Right lung (tissue), 2 donors: ENCODE measurements at regions not wholly inside any gene's neighbourhood (a gene's known extent, or its start where the extent isn't known, plus 50 kb on each side); places are given as distances from the start of the nearest gene placed in this dataset.
"Not testable (repeated sequence)": the region's sequence is repeated elsewhere in the genome, so short reads cannot be mapped to it uniquely, and the experiment has no call there.

Source experiments
- DNase-seq, 2 donors: peaks; one replicate each; pipeline ENCODE4 v3.0.0-alpha.2; 2013

- no peak for DNase-seq
Measured at GRCh38 chr2:61677306-61677705, 139.2 kb upstream of the XPO1 start.

DNA sequence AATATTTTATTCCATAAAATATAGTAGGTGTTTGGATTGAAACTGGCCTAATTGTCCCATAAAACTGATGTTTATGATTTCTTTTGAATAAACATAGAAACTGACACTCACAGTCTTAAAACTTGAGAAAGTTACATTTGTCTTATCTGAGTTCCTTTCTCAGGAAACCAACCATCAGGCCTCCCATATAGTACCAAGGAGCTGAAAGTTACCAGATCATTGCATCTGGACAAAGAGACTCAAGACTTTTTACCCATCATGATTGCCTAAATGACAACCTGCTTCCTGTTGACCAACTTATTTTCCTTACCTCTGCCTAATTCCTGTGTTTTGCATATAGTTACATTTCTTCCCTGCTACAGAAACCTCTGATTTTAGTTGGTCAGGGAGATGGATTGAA is 137.0 kb upstream of the XPO1 start:
- DNase-seq = no peak

GRCh38 chr2:61671561-61672315 is 133.6 kb upstream of the XPO1 start:
- DNase-seq = no peak

DNA sequence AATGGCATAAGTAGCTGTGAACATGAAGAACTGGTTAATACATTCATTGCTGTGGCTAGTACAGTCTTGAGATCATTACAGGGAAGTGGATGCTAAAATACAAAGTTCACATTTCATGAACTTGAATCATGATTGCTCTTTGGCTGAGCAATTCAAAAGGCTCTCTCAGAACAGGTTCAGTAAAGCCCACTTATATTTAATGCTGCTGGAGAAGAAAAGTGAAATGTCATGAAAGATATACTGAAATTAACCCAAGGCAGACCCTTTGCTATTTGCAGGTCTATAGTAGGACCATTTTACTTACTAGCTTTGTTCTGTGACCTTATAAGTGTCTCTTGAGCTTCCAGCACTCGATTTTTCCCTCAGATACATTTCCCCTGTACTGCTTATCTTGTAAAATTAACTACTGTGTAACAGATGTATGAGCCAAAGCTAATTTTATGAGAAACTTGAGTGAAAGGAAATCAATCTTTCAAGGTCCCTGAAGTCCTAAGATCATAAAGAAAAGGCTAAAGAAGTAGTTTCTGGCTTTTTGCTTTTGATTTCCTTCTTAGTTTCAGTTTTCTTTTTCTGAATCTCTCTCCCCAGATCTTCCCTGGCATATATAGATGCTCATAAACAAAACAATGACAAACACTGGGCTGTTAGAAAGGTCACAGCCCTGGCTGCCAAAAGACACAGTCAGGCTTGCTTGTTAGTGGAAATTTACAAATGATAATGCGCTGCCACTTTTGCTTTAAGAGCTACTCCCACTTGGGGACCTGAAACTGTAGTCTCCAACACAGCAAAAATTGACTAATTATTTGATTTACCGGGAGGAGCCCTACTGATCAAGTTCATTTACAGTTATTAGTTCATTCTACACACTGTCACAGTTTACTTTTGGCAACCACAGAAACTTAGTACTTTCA is 132.7 kb upstream of the XPO1 start:
- DNase-seq = no peak

DNA sequence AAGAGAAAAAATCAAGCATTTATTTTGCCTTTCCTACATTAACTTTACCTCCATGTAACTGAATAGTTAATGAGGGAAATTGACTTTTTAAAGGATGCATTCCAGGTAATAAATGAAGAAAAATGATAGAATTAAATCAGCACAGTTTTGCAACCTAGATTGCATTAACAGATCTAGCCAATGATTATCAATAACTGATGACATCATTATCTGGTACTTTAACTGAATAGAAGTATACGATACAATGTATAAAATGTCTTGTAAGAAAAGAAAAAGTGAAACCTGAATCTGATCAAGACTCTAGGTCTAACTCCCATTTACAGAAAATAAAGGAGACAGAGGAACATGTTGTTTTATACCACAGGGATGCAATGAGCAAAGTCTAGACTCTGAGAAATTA is 126.0 kb upstream of the XPO1 start:
- DNase-seq = no peak

- no peak for DNase-seq
Measured at GRCh38 chr2:61662990-61663389, 124.8 kb upstream of the XPO1 start.

DNA sequence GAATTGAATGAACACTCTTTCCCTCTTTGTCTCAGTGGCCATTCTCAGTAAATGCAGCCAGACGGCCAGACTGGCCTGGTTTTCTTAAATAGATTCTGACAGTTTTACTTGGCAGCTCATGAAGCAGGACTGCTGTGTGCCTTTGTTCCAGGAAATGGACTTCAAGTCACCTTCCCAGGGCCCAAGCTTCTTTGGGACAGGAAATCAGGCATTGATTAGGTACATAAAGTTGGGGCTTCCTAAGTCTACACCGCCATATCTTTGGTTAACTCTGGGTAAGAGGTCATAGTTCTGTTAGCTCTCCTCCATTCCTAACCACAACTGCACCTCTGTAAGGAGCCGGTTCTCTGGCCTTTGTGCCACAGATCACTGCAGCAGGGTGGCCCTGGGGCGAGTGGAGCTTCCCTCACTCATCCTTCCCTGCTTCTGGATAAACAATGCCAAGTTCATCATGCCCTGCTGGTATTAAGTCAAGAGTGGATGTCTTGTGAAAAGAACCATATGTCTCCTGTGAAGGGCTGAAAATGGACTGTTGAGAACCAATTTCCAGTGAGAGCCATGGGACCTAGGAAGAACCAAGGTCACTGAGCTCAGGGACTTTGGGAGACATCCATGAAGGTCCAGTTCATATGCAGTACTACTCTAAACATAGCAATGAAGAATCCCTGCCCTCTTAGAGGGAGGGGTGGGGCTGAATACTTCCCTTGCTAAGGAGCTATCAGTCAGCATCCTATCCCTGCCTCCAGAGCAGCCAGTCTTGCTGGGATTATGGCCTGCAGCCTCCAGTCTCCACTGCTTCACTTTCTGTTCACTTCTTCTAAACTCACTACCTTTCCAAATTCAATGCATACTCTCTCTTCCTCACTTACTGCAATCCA is 122.6 kb upstream of the XPO1 start:
- no peak for DNase-seq

DNA sequence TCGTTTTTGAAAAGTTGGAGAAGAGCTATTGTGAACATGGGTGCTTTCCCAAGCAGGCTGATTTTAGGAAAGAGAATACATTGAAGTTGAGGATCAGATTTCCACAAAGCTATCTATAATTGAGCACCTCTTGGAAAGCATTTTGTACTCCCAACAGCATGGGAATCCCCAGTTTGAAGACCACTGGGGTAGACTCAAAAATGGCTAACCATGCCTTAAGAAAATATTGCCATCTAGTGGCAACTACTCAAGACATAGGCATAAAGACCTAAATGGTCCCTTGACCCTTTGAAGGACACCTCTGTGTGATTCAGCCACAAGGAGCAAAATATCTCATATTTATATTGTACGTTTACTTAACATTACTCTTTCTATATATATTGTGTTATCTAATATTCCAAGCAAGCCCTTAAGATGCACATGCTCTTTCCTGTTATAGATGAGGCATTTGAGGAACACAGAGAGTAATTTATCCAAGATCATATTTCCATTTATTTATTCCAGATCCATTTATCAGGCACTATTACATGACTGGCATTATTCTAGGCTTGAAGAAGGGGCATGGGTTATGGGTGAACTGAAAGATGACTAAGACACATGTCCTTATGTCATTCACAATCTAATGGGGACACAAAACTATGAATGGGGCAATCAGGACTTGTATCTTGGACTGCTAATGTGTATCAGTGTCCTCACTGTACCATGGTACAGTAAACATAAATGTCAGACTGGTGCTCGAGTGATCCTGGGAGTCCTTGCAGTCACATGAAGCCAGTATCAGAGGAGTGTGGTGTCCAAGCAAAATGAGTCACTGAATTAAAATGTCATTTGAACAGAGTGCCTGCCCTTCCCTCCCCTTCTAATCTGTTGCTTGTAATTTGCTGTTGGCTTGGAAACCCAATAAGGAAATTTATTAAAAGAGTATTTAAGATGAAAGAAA is 121.0 kb upstream of the XPO1 start:
- DNase-seq = no peak

DNA sequence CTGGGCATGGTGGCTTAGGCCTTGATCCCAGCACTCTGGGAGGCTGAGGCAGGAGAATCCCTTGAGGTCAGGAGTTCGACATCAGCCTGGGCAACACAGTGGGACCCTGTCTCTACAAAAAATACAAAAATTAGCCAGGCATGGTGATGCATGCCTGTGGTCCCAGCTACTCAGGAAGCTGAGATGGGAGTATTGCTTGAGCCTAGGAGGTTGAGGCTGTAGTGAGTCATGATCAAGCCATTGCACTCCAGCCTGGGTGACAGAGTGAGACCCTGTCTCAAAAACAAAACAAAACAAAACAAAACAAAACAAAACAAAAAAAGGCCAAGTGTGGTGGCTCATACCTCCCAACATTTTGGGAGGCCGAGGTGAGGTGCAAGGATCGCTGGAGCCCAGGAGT is 111.8 kb upstream of the XPO1 start:
- DNase-seq = not testable (repeated sequence)

DNA sequence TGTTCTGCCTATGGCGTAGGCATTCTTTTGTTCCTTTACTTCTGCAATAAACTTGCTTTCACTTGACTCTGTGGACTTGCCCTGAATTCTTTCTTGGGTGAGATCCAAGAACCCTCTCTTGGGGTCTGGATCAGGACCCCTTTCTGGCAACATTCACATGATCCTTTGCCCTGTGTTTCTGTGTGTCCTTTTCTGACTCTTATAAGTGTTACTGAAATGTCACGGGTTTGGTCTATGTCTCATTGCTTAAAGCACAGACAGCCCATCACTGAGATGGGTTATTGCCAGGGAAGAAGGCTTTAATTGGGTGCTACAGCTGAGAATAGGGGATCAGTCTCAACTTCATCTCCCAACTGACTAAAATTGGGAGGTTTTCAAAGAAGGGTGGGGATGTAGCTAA is 110.9 kb upstream of the XPO1 start:
- DNase-seq = peak in 1 of 2 donors; percentile 35

DNA sequence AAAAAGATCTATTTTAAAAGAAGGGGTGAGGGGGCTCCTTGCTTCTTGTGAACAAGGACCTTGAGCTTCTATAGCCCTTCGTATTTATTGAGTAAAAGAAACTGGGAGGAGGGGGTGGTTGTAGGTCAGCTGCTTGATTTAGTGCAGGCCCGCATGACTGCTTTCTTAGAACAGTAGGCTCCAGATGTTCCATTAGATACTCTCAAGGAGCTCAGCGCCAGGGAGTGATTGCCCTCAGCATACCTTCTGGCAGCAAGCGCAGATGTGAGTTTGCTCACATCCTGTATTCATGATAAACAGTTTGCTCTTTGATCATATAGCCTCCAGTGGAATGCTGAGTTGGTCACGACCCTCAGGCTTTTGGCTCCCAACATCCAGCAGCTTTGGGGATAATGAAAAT is 108.9 kb upstream of the XPO1 start:
- DNase-seq = no peak

DNA sequence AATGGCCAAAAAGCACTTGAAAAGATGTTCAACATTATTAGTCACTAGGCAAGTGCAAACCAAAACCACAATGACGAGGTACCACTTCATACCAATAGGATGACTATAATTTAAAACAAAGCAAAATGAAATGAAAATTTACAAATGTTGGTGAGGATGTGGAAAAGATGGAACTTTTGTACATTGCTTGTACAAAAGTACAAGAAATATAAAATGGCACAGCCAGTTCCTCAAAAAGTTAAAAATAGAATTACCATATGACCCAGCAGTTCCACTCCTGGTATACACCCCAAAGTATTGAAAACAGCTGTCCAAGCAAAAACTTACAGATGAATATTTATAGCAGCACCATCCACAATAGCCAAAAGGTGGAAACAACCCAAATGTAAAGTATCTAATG is 107.8 kb upstream of the XPO1 start:
- DNase-seq = no peak

GRCh38 chr2:61643153-61643552 is 105.0 kb upstream of the XPO1 start:
- not testable (repeated sequence) for DNase-seq

DNA sequence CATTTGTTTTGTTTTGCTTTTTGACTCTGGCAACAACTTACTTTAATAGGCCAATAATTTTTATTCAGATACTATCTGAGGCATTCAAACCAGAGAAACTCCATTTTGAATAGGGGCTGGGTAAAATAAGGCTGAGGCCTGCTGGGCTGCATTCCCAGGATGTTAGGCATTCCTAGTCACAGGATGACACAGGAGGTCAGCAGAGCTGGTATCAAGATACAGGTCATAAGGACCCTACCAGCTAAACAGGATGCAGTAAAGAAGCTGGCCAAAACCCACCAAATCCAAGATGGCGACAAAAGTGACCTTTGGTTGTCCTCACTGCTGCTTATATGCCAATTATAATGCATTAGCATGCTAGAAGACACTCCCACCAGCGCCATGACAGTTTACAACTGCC is 102.2 kb upstream of the XPO1 start:
- no peak for DNase-seq

DNA sequence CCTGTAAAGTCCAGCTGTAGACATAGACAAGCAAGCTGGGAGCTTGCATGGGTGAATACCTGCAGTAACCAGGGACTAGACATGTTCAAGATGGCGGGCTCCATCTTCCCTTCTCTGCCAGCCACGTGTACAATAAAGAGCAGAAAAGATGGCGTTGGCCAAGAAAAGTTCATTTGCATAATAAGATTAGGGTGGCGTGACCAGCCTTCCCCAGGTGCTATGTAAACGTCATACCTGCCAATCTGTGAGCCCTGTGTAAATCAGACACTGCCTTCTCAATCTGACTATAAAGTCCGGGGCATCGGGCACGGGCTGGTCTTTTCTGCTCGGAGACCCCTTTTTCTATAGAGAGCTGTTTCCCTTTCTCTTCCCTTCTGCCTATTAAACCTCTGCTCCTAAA is 101.6 kb upstream of the XPO1 start:
- DNase-seq = no peak

DNA sequence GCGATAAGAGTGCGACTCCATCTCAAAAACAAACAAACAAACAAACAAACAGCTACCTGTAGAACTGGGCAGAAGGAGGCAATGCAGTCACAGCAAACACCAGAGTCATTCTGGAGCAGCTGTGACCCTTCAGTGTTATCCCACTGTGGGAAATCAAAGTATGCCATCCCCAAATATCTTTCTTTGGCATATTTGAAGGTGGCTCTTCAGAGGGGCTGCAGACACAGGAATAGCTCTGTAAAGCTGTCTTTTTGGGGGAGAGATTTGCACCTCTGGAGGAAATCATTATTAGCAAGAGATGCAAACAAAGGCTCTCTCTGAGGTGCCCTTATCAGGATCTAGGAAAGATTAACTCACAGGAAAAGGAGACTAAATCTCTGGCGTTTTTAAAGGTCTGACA is 98.5 kb upstream of the XPO1 start:
- no peak for DNase-seq

DNA sequence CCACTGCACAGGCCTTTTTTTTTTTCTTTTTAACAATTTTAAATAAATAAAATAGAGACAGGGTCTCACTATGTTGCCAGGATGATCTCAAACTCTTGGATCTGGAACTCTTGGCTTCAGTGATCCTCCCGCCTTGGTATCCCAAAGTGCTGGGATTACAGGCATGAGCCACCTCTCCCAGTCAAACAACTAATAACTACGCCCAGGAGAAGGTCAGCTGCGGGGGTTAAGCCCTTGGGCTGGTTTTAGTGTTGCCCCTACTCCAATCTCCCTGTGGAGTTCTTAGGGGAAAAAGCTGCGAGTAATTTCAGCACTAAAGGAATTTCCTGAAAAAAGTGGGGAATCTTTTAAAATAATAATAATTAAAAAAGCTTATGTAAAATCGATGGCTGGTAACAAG is 96.4 kb upstream of the XPO1 start:
- no peak for DNase-seq

DNA sequence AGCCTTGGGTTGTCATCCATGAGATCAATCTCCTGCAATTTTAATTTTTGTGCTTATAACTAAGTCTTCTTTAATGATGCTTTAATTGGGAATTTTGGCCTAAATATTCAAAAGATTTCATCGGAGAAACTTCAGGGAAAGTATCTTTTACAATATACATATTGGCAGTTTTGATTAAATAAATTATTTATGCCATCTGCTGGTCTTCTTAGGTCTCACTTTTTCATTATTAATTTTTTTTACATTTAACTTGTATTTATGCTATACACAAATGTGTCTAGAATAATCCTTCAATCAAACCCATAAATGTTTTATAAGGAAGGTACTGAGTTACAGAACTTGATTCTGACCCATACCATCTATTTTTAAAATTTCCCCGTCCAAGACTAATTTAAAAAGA is 95.1 kb upstream of the XPO1 start:
- DNase-seq = no peak

DNA sequence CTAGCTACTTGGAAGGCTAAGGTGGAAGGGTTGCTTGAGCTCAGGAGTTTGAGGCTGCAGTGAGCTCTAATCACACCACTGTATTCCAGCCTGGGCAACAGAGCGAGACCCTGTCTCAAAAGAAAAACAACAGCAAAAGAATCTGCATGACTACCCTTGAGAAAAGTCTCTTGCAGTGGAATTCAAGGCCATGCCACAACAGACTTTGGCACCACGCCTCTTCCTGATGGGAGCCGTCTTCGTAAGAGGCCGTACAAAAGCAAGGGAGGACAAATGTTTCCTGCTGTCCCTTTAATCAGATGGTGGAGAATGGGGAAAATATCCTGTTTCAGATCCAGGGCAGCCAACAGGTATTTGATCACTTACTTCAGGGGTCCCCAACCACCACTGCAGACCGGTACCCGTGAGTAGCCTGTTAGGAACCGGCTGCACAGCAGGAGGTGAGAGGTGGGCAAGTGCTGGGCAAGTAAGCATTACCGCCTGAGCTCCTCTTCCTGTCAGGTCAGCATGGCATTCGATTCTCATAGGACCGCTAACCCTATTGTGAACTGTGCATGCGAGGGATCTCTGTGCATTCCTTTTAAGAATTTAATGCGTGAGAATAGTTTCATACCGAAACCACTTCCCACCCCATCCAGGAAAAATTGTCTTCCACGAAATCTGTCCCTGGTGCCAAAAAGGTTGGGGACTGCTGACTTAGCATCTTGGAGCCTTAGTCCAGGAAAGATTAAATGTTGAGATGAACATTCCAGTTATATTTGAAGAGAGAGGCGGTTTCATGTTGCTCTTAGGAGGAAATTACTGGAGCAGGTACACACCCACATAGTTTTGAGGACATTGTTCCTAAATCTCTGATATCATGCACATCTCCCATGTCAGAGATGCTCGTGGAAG is 94.4 kb upstream of the XPO1 start:
- DNase-seq = no peak

DNA sequence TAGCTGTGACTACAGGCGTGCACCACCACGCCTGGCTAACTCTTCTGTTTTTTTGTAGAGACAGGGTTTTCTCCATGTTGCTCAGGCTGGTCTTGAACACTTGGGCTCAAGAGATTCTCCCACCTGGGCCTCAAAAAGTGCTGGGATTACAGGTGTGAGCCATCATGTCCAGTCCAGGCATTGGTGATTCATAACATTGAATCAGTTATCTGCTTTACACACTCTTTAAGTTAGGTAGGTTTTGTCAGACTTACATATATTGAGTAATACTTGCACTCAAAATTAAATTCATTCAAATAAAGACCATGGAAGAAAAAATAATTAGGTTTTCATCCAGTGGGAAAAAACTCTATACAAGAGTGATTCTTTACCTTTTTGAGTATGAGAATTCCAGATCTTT is 93.2 kb upstream of the XPO1 start:
- no peak for DNase-seq
